ENCODE measurements at regions not wholly inside any gene's neighbourhood (a gene's known extent, or its start where the extent isn't known, plus 50 kb on each side); places are given as distances from the start of the nearest gene placed in this dataset.

- Histone ChIP-seq H3K4me3 (ENCODE audit: low read length in 2 of 2) (no peak overlapping the region), H3K27me3 (ENCODE audit: control insufficient read depth in 1 of 2, insufficient read depth in 2 of 2, low read length in 1 of 2) (no peaks in the 10 kb centered on the region), H3K36me3 (ENCODE audit: control insufficient read depth in 1 of 2, insufficient read depth in 2 of 2, low read length in 1 of 2) (no peaks in the 10 kb centered on the region), H3K27ac (ENCODE audit: low read depth in 1 of 2, low read length in 2 of 2) (no peak overlapping the region), H3K4me1 (ENCODE audit: control insufficient read depth in 1 of 2, insufficient read depth in 2 of 2, low read length in 2 of 2) (no peaks in the 10 kb centered on the region), H3K9me3 (ENCODE audit: control insufficient read depth, low read length) (no peaks in the 10 kb centered on the region)
- DNase-seq (peak in 1 of 2 donors; percentile 70), ATAC-seq (ENCODE audit: low FRiP score) (no peak)
- 69 to 71% methylated on average over 18 of the region's 18 CpGs for WGBS, 2 donors
- intact Hi-C loops (cut with DNase I) = no loop called here
Measured at GRCh38 chr13:111970494-111971141, 96.3 kb upstream of the SOX1 start.

- no peaks in the 10 kb centered on the region for H3K9me3 ChIP-seq (ENCODE audit: control insufficient read depth, low read length)
- intact Hi-C loops (cut with DNase I) = no loop called here
- ATAC-seq (ENCODE audit: low FRiP score) = no peak
- H3K4me3 ChIP-seq (ENCODE audit: low read length in 2 of 2) = no peak overlapping the region
- peak in 1 of 2 donors; percentile 56 for DNase-seq
- H3K27ac ChIP-seq (ENCODE audit: low read depth in 1 of 2, low read length in 2 of 2) = no peak overlapping the region
- 40 to 41% methylated on average over 25 of the region's 25 CpGs for WGBS, 2 donors
- H3K36me3 ChIP-seq (ENCODE audit: control insufficient read depth in 1 of 2, insufficient read depth in 2 of 2, low read length in 1 of 2) = no peaks in the 10 kb centered on the region
- no peaks in the 10 kb centered on the region for H3K4me1 ChIP-seq (ENCODE audit: control insufficient read depth in 1 of 2, insufficient read depth in 2 of 2, low read length in 2 of 2)
- H3K27me3 ChIP-seq (ENCODE audit: control insufficient read depth in 1 of 2, insufficient read depth in 2 of 2, low read length in 1 of 2) = no peaks in the 10 kb centered on the region
Measured at GRCh38 chr13:111971891-111972780, 94.8 kb upstream of the SOX1 start.

- Histone ChIP-seq H3K27ac (ENCODE audit: low read depth in 1 of 2, low read length in 2 of 2) (no peak overlapping the region), H3K4me3 (ENCODE audit: low read length in 2 of 2) (no peak overlapping the region), H3K9me3 (ENCODE audit: control insufficient read depth, low read length) (no peaks in the 10 kb centered on the region), H3K36me3 (ENCODE audit: control insufficient read depth in 1 of 2, insufficient read depth in 2 of 2, low read length in 1 of 2) (no peaks in the 10 kb centered on the region), H3K27me3 (ENCODE audit: control insufficient read depth in 1 of 2, insufficient read depth in 2 of 2, low read length in 1 of 2) (no peaks in the 10 kb centered on the region), H3K4me1 (ENCODE audit: control insufficient read depth in 1 of 2, insufficient read depth in 2 of 2, low read length in 2 of 2) (no peaks in the 10 kb centered on the region)
- peak in 1 of 2 donors; percentile 23 for DNase-seq
- intact Hi-C loops (cut with DNase I) = no loop called here
- no peak for ATAC-seq (ENCODE audit: low FRiP score)
- 13 to 16% methylated on average over 15 of the region's 15 CpGs for WGBS, 2 donors
Measured at GRCh38 chr13:111973186-111973585, 93.8 kb upstream of the SOX1 start.

GRCh38 chr13:111973605-111974340 lies 93.2 kb upstream of the SOX1 start:
- Histone ChIP-seq H3K36me3 (ENCODE audit: control insufficient read depth in 1 of 2, insufficient read depth in 2 of 2, low read length in 1 of 2) (no peaks in the 10 kb centered on the region), H3K9me3 (ENCODE audit: control insufficient read depth, low read length) (no peaks in the 10 kb centered on the region), H3K4me1 (ENCODE audit: control insufficient read depth in 1 of 2, insufficient read depth in 2 of 2, low read length in 2 of 2) (no peaks in the 10 kb centered on the region), H3K4me3 (ENCODE audit: low read length in 2 of 2) (no peak overlapping the region), H3K27ac (ENCODE audit: low read depth in 1 of 2, low read length in 2 of 2) (no peak overlapping the region), H3K27me3 (ENCODE audit: control insufficient read depth in 1 of 2, insufficient read depth in 2 of 2, low read length in 1 of 2) (no peaks in the 10 kb centered on the region)
- 5% methylated on average over 16 of the region's 16 CpGs for WGBS, 2 donors
- ATAC-seq (ENCODE audit: low FRiP score) = no peak
- intact Hi-C loops (cut with DNase I) = no loop called here
- peak in 1 of 2 donors; percentile 31 for DNase-seq

- peak in 1 of 2 donors; percentile 53 for DNase-seq
- 53 to 54% methylated on average over 13 of the region's 13 CpGs for WGBS, 2 donors
- Histone ChIP-seq H3K4me1 (ENCODE audit: control insufficient read depth in 1 of 2, insufficient read depth in 2 of 2, low read length in 2 of 2) (no peaks in the 10 kb centered on the region), H3K4me3 (ENCODE audit: low read length in 2 of 2) (no peak overlapping the region), H3K27ac (ENCODE audit: low read depth in 1 of 2, low read length in 2 of 2) (no peak overlapping the region), H3K36me3 (ENCODE audit: control insufficient read depth in 1 of 2, insufficient read depth in 2 of 2, low read length in 1 of 2) (no peaks in the 10 kb centered on the region), H3K9me3 (ENCODE audit: control insufficient read depth, low read length) (no peaks in the 10 kb centered on the region), H3K27me3 (ENCODE audit: control insufficient read depth in 1 of 2, insufficient read depth in 2 of 2, low read length in 1 of 2) (no peaks in the 10 kb centered on the region)
- no peak for ATAC-seq (ENCODE audit: low FRiP score)
- intact Hi-C loops (cut with DNase I) = no loop called here
Measured at GRCh38 chr13:111974341-111974640, 92.7 kb upstream of the SOX1 start.

- Histone ChIP-seq H3K4me1 (ENCODE audit: control insufficient read depth in 1 of 2, insufficient read depth in 2 of 2, low read length in 2 of 2) (no peaks in the 10 kb centered on the region), H3K27me3 (ENCODE audit: control insufficient read depth in 1 of 2, insufficient read depth in 2 of 2, low read length in 1 of 2) (no peaks in the 10 kb centered on the region), H3K4me3 (ENCODE audit: low read length in 2 of 2) (no peak overlapping the region), H3K36me3 (ENCODE audit: control insufficient read depth in 1 of 2, insufficient read depth in 2 of 2, low read length in 1 of 2) (no peaks in the 10 kb centered on the region), H3K27ac (ENCODE audit: low read depth in 1 of 2, low read length in 2 of 2) (no peak overlapping the region), H3K9me3 (ENCODE audit: control insufficient read depth, low read length) (no peaks in the 10 kb centered on the region)
- intact Hi-C loops (cut with DNase I) = no loop called here
- ATAC-seq (ENCODE audit: low FRiP score) = no peak
- DNase-seq = peak in 1 of 2 donors; percentile 69
- WGBS, 2 donors = 55 to 61% methylated on average over 46 to 49 of the region's 49 CpGs
Measured at GRCh38 chr13:111975539-111976473, 91.1 kb upstream of the SOX1 start.

GRCh38 chr13:111976474-111977178 lies 90.3 kb upstream of the SOX1 start:
- Histone ChIP-seq H3K4me3 (ENCODE audit: low read length in 2 of 2) (no peak overlapping the region), H3K36me3 (ENCODE audit: control insufficient read depth in 1 of 2, insufficient read depth in 2 of 2, low read length in 1 of 2) (no peaks in the 10 kb centered on the region), H3K27ac (ENCODE audit: low read depth in 1 of 2, low read length in 2 of 2) (no peak overlapping the region), H3K27me3 (ENCODE audit: control insufficient read depth in 1 of 2, insufficient read depth in 2 of 2, low read length in 1 of 2) (no peaks in the 10 kb centered on the region), H3K9me3 (ENCODE audit: control insufficient read depth, low read length) (no peaks in the 10 kb centered on the region), H3K4me1 (ENCODE audit: control insufficient read depth in 1 of 2, insufficient read depth in 2 of 2, low read length in 2 of 2) (no peaks in the 10 kb centered on the region)
- DNase-seq = no peak
- ATAC-seq (ENCODE audit: low FRiP score) = no peak
- 86% methylated on average over 17 of the region's 17 CpGs for WGBS, 2 donors
- intact Hi-C loops (cut with DNase I) = no loop called here

GRCh38 chr13:111977179-111977506 lies 89.8 kb upstream of the SOX1 start:
- 89% methylated on average over 13 of the region's 13 CpGs for WGBS, 2 donors

More at GRCh38 chr13:111977179-111977506, 89.8 kb upstream of the SOX1 start:
- intact Hi-C loops (cut with DNase I) = no loop called here
- no peak overlapping the region for H3K4me3 ChIP-seq (ENCODE audit: low read length in 2 of 2)
- no peaks in the 10 kb centered on the region for H3K27me3 ChIP-seq (ENCODE audit: control insufficient read depth in 1 of 2, insufficient read depth in 2 of 2, low read length in 1 of 2)
- no peaks in the 10 kb centered on the region for H3K4me1 ChIP-seq (ENCODE audit: control insufficient read depth in 1 of 2, insufficient read depth in 2 of 2, low read length in 2 of 2)
- DNase-seq (no peak), ATAC-seq (ENCODE audit: low FRiP score) (no peak)
- no peaks in the 10 kb centered on the region for H3K36me3 ChIP-seq (ENCODE audit: control insufficient read depth in 1 of 2, insufficient read depth in 2 of 2, low read length in 1 of 2)
- H3K27ac ChIP-seq (ENCODE audit: low read depth in 1 of 2, low read length in 2 of 2) = no peak overlapping the region
- no peaks in the 10 kb centered on the region for H3K9me3 ChIP-seq (ENCODE audit: control insufficient read depth, low read length)

All from aorta (tissue), 5 donors.